Activated naive CD8-positive, alpha-beta T cell treated with anti-CD3 and anti-CD28 coated beads, Interleukin-2, amount 50 U/mL, for 16 hours (primary cell): ENCODE measurements at regions not wholly inside any gene's neighbourhood (a gene's known extent, or its start where the extent isn't known, plus 50 kb on each side); places are given as distances from the start of the nearest gene placed in this dataset.
"Not testable (repeated sequence)": the region's sequence is repeated elsewhere in the genome, so short reads cannot be mapped to it uniquely, and the experiment has no call there.

ENCODE experiments used
- DNase-seq: peaks from one replicate; pipeline ENCODE4 v3.0.0-alpha.2; 2020; ENCODE audit warnings: low read depth, low spot score

- no peak for DNase-seq
Observed at GRCh38 chr11:87878373-87878825, 296.8 kb downstream of the RAB38 start.

- DNase-seq = no peak
Observed at GRCh38 chr11:87871056-87871455, 304.2 kb downstream of the RAB38 start.

- DNase-seq = no peak
Observed at GRCh38 chr11:87870086-87870485, 305.2 kb downstream of the RAB38 start.

- no peak for DNase-seq
Observed at GRCh38 chr11:87866951-87867350, 308.3 kb downstream of the RAB38 start.

GRCh38 chr11:87861030-87861429 lies 314.2 kb downstream of the RAB38 start:
- DNase-seq = no peak

GRCh38 chr11:87859636-87860035 lies 315.6 kb downstream of the RAB38 start:
- no peak for DNase-seq

GRCh38 chr11:87851827-87852226 lies 323.4 kb downstream of the RAB38 start:
- DNase-seq = no peak

- no peak for DNase-seq
Observed at GRCh38 chr11:87851234-87851633, 324.0 kb downstream of the RAB38 start.

GRCh38 chr11:87849216-87849615 lies 326.0 kb downstream of the RAB38 start:
- DNase-seq = no peak

GRCh38 chr11:87840786-87841185 lies 334.5 kb downstream of the RAB38 start:
- DNase-seq = no peak

- no peak for DNase-seq
Observed at GRCh38 chr11:87832211-87832610, 343.0 kb downstream of the RAB38 start.

GRCh38 chr11:87820011-87820410 lies 355.2 kb downstream of the RAB38 start:
- DNase-seq = no peak

- no peak for DNase-seq
Observed at GRCh38 chr11:87819151-87819550, 356.1 kb downstream of the RAB38 start.

GRCh38 chr11:87812571-87813365 lies 362.5 kb downstream of the RAB38 start:
- DNase-seq = no peak

- no peak for DNase-seq
Observed at GRCh38 chr11:87810486-87810885, 364.8 kb downstream of the RAB38 start.

- DNase-seq = no peak
Observed at GRCh38 chr11:87809256-87809655, 366.0 kb downstream of the RAB38 start.

GRCh38 chr11:87804176-87804575 lies 371.1 kb downstream of the RAB38 start:
- no peak for DNase-seq

- DNase-seq = no peak
Observed at GRCh38 chr11:87803748-87804147, 371.5 kb downstream of the RAB38 start.

- DNase-seq = not testable (repeated sequence)
Observed at GRCh38 chr11:87784862-87785261, 390.4 kb downstream of the RAB38 start.

- DNase-seq = no peak
Observed at GRCh38 chr11:87780068-87780413, 395.2 kb downstream of the RAB38 start.

- no peak for DNase-seq
Observed at GRCh38 chr11:87779276-87780067, 395.8 kb downstream of the RAB38 start.

GRCh38 chr11:87778357-87778756 lies 396.9 kb downstream of the RAB38 start:
- DNase-seq = no peak

- DNase-seq = no peak
Observed at GRCh38 chr11:87775036-87775435, 400.2 kb downstream of the RAB38 start.
